Osteocyte (in vitro differentiated cells): ENCODE measurements at regions not wholly inside any gene's neighbourhood (a gene's known extent, or its start where the extent isn't known, plus 50 kb on each side); places are given as distances from the start of the nearest gene placed in this dataset.

Source experiments
- DNase-seq: peaks from one replicate; pipeline ENCODE4 v3.0.0; 2021; ENCODE audit warnings: mixed read lengths; ENCODE audit not compliant: unreplicated experiment; ENCODE audit errors: extremely low spot score
- H3K27ac Mint-ChIP-seq: one replicate; pipeline ENCODE4 v1.8.0; 2021; ENCODE audit warnings: mild to moderate bottlenecking, mixed read lengths; ENCODE audit not compliant: unreplicated experiment
- H3K27me3 Mint-ChIP-seq: one replicate; pipeline ENCODE4 v1.8.0; 2021; ENCODE audit warnings: mixed read lengths; ENCODE audit not compliant: unreplicated experiment
- H3K36me3 Mint-ChIP-seq: one replicate; pipeline ENCODE4 v1.8.0; 2021; ENCODE audit warnings: mixed read lengths; ENCODE audit not compliant: unreplicated experiment
- H3K4me1 Mint-ChIP-seq: one replicate; pipeline ENCODE4 v1.8.0; 2021; ENCODE audit warnings: mixed read lengths; ENCODE audit not compliant: unreplicated experiment
- H3K4me3 Mint-ChIP-seq: one replicate; pipeline ENCODE4 v1.8.0; 2021; ENCODE audit warnings: mild to moderate bottlenecking, moderate library complexity, mixed read lengths; ENCODE audit not compliant: unreplicated experiment
- H3K9me3 Mint-ChIP-seq: one replicate; pipeline ENCODE4 v1.8.0; 2021; ENCODE audit warnings: mixed read lengths; ENCODE audit not compliant: unreplicated experiment
- CTCF ChIP-seq: fragments of 200-600 bp; sonication (generic); IDR thresholded peaks from 2 replicates; pipeline ENCODE4 v1.5.0; 2021; ENCODE audit warnings: antibody characterized with exemption, mild to moderate bottlenecking, moderate library complexity

GRCh38 chr10:84938117-84938905 is 609.9 kb downstream of the CCSER2 start:
- Mint-ChIP-seq H3K4me1 (no peaks in the 10 kb centered on the region), H3K36me3 (no peaks in the 10 kb centered on the region), H3K9me3 (no peaks in the 10 kb centered on the region), H3K4me3 (no peak overlapping the region), H3K27me3 (no peaks in the 10 kb centered on the region), H3K27ac (no peak overlapping the region)
- DNase-seq, result no peak
- TF ChIP-seq CTCF, result no peak

GRCh38 chr10:84943541-84943940 is 615.2 kb downstream of the CCSER2 start:
- TF ChIP-seq CTCF, result no peak
- H3K4me1 Mint-ChIP-seq, result no peaks in the 10 kb centered on the region
- no peaks in the 10 kb centered on the region for H3K27me3 Mint-ChIP-seq
- H3K9me3 Mint-ChIP-seq, result no peaks in the 10 kb centered on the region
- no peak overlapping the region for H3K27ac Mint-ChIP-seq
- DNase-seq, result no peak
- H3K4me3 Mint-ChIP-seq, result no peak overlapping the region
- no peaks in the 10 kb centered on the region for H3K36me3 Mint-ChIP-seq

GRCh38 chr10:84944187-84944586 is 615.8 kb downstream of the CCSER2 start:
- no peaks in the 10 kb centered on the region for H3K9me3 Mint-ChIP-seq
- TF ChIP-seq CTCF, result no peak
- H3K27ac Mint-ChIP-seq, result no peak overlapping the region
- no peaks in the 10 kb centered on the region for H3K4me1 Mint-ChIP-seq
- no peak for DNase-seq
- no peaks in the 10 kb centered on the region for H3K27me3 Mint-ChIP-seq
- H3K4me3 Mint-ChIP-seq, result no peak overlapping the region
- H3K36me3 Mint-ChIP-seq, result no peaks in the 10 kb centered on the region

- Mint-ChIP-seq H3K4me3 (no peak overlapping the region), H3K27ac (no peak overlapping the region), H3K36me3 (no peaks in the 10 kb centered on the region), H3K9me3 (no peaks in the 10 kb centered on the region), H3K4me1 (no peaks in the 10 kb centered on the region), H3K27me3 (no peaks in the 10 kb centered on the region)
- no peak for DNase-seq
- no peak for TF ChIP-seq CTCF
Measured at GRCh38 chr10:84945791-84946190, 617.4 kb downstream of the CCSER2 start.

GRCh38 chr10:84946904-84947303 is 618.5 kb downstream of the CCSER2 start:
- Mint-ChIP-seq H3K9me3 (no peaks in the 10 kb centered on the region), H3K27me3 (no peaks in the 10 kb centered on the region), H3K36me3 (no peaks in the 10 kb centered on the region), H3K4me1 (no peaks in the 10 kb centered on the region), H3K27ac (no peak overlapping the region), H3K4me3 (no peak overlapping the region)
- DNase-seq, result no peak
- TF ChIP-seq CTCF, result no peak
